GM19468 (cell line): ENCODE measurements at regions not wholly inside any gene's neighbourhood (a gene's known extent, or its start where the extent isn't known, plus 50 kb on each side); places are given as distances from the start of the nearest gene placed in this dataset.
"Not testable (repeated sequence)": the region's sequence is repeated elsewhere in the genome, so short reads cannot be mapped to it uniquely, and the experiment has no call there.

ENCODE experiments used
- ATAC-seq: cut with Tn5 transposase; IDR thresholded peaks from one replicate; pipeline ENCODE4 v1.9.1; 2021; ENCODE audit warnings: mild to moderate bottlenecking, moderate library complexity, moderate number of reproducible peaks; ENCODE audit not compliant: unreplicated experiment; ENCODE audit errors: extremely low read depth

DNA sequence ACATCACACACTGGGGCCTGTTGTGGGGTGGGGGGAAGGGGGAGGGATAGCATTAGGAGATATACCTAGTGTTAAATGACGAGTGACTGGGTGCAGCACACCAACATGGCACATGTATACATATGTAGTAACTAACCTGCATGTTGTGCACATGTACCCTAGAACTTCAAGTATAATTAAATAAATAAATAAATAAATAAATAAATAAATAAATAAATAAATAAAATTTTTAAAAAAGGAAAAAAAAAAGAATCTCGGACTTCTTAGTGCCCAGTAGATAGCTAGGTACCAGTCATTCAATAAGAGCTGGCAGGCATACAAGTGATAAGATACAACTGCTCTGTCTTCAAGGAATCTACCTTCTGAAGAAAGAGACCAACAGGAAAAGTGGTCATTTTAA lies 287.6 kb upstream of the PPARGC1A start:
- not testable (repeated sequence) for ATAC-seq

GRCh38 chr4:24175707-24176106 lies 285.9 kb upstream of the PPARGC1A start:
- no peak for ATAC-seq

GRCh38 chr4:24174602-24175001 lies 284.8 kb upstream of the PPARGC1A start:
- no peak for ATAC-seq

GRCh38 chr4:24172406-24172805 lies 282.6 kb upstream of the PPARGC1A start:
- ATAC-seq = no peak

GRCh38 chr4:24169956-24170355 lies 280.1 kb upstream of the PPARGC1A start:
- ATAC-seq = no peak

- ATAC-seq = no peak
Observed at GRCh38 chr4:24168658-24169057, 278.8 kb upstream of the PPARGC1A start.

- no peak for ATAC-seq
Observed at GRCh38 chr4:24166501-24166900, 276.7 kb upstream of the PPARGC1A start.

DNA sequence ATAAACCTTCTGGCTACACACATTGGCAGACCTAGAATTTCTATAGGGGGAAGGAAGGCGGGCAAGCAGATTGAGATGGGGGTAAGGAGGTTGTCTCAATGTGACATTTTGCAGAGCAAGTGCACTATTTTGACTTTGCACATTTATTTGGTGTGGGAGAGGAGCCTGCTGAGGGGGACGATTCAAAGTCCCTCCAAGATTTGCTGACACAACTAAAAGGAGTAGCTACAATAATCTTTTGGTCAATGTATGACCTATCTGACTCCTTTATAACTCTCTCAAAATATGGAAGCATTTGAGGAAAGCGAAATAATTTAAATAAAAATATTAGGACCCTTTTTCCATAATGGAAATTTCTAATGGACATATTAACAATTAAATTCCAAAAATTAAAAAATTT lies 274.9 kb upstream of the PPARGC1A start:
- ATAC-seq = no peak

DNA sequence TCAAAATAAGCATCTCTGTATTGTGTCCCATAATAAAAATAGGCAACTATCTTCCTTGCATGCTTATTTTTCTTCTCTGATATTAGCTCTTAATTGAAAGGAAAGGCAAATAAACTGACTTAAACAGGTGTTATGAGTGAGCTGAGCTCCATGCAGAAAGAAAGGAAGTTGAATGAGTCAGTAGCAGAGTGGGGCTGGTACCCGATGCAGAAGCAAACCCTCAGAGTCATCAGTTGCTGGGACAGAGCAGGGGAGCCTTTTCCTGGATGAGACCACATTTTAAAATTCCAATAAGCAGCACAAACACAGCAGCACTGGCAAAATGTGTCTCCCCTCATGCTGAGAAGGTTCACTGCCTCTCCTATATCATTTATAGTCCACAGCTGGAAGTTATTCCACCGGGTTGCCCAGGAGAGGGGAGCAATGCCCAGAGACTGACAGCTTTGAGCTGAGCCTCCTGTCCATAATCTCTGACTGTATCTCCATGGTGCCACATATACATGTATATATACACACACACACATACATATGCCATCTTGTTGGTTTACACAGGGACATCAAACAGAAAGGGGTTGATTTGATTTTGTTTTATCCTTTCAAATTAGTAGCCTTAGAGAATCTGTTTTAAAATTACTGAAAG lies 274.3 kb upstream of the PPARGC1A start:
- no peak for ATAC-seq

DNA sequence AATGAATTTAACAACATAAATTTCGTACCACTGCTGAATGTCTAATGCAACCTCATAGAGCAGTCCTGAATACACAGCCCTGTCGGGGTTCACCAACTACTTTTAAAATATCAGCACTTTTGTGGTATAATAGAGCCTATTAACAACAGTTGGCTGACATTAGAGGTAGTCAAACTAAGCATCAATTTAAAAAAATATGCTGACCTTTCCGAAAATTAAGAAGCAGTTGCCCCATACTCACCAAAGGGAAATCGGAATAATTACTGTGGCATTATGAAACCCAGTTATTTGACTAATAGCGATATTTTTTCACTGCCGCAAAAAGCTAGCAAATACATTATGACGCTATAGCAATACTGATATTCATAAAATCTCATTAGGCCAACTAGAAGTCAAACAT lies 273.5 kb upstream of the PPARGC1A start:
- ATAC-seq = no peak

DNA sequence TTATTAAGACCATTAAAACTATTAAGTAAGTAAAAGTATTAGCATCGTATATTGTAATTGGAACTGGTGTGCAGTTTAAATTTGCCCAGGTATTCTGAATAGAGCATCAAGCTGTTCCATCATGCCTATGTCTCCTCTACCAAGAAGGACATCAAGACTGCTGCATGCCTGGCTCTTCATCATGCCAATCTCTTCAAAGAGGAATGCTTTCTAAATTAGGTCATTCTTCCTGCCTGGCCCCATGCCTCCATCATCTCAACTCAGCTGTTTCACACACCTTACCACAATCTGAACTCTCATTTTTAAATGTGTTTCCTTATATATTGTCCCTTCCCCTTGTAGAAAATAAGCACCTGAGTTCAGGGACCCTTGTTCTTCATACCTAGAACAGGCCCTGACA lies 270.5 kb upstream of the PPARGC1A start:
- no peak for ATAC-seq

- no peak for ATAC-seq
Observed at GRCh38 chr4:24158031-24158430, 268.2 kb upstream of the PPARGC1A start.

GRCh38 chr4:24150034-24150433 lies 260.2 kb upstream of the PPARGC1A start:
- no peak for ATAC-seq

- no peak for ATAC-seq
Observed at GRCh38 chr4:24146127-24146526, 256.3 kb upstream of the PPARGC1A start.

GRCh38 chr4:24145591-24145990 lies 255.7 kb upstream of the PPARGC1A start:
- ATAC-seq = no peak

- no peak for ATAC-seq
Observed at GRCh38 chr4:24144381-24144780, 254.5 kb upstream of the PPARGC1A start.

- no peak for ATAC-seq
Observed at GRCh38 chr4:24143741-24144140, 253.9 kb upstream of the PPARGC1A start.

DNA sequence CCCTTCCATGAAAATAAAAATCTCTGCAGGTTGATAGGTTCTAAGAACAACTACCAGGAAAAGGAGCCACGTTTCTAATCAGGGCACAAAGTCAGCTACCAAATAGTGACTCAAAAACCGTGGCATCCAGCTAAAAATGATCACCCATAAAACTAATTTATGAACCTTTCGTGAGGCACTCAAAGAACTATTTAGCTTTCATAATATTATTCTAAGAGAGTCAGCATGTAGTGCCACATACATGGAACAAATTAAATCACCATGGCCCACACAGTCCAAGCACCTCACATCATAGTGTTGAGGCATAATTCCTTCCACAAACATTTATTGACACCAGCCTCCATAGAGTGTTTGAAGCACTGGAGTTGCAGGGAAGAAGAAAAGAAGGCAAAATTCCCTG lies 252.0 kb upstream of the PPARGC1A start:
- no peak for ATAC-seq

GRCh38 chr4:24140892-24141291 lies 251.0 kb upstream of the PPARGC1A start:
- ATAC-seq = no peak

DNA sequence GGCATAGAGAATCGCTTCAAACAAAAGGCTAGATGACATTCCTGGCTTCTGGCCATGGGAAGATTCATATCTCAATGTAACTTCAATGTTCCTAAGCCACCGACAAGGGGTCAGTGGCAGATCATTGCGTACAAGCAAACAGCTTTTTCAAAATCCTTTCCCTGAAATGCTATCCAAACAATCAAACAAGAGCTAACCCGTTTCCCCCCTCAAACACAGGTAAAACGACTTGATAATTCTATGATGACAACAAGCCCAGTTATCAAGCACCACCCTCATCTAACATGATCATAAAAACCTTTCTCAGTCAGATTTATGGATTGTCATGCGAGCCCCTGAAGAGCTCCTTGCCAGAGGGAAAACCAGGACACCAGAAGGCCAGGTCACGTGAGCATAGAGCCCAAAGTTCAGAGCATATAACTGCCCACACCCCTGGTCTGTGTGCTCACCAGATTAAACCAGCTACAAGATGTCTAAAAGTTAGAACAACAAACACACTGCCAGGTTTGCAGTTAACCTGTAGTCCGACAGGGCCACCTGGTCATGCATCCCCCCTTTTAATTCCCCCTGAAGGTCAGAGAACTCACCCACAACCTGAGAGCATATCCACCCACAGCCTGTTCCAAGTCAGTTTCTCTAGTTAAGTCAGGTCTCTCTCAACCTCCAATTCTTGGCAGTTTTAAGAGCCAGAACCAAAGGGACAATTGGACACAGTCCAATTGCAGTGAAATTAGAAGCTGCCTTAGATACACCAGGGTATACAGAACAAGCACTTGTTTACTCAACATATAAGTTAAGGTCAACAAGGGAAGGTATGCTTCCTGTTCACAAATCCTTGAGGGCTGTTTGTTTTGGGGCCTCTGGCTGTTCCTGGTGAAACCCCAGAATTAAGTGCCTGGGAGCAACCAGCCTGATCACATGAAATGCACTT lies 248.1 kb upstream of the PPARGC1A start:
- no peak for ATAC-seq

GRCh38 chr4:24131954-24132673 lies 242.3 kb upstream of the PPARGC1A start:
- no peak for ATAC-seq
